GM19035 (cell line): ENCODE measurements at regions not wholly inside any gene's neighbourhood (a gene's known extent, or its start where the extent isn't known, plus 50 kb on each side); places are given as distances from the start of the nearest gene placed in this dataset.
"Not testable (repeated sequence)": the region's sequence is repeated elsewhere in the genome, so short reads cannot be mapped to it uniquely, and the experiment has no call there.

Experiments
- ATAC-seq: cut with Tn5 transposase; IDR thresholded peaks from one replicate; pipeline ENCODE4 v1.9.1; 2021; ENCODE audit not compliant: unreplicated experiment

- ATAC-seq = no peak
Measured at GRCh38 chrX:78603908-78604307, 55.2 kb downstream of the RTL3 start.

GRCh38 chrX:78595901-78596502 is 63.1 kb downstream of the RTL3 start:
- no peak for ATAC-seq

GRCh38 chrX:78593701-78594100 is 65.4 kb downstream of the RTL3 start:
- ATAC-seq = no peak

- no peak for ATAC-seq
Measured at GRCh38 chrX:78592030-78592429, 67.1 kb downstream of the RTL3 start.

- no peak for ATAC-seq
Measured at GRCh38 chrX:78574306-78574705, 84.8 kb downstream of the RTL3 start.

GRCh38 chrX:78573630-78574029 is 85.5 kb downstream of the RTL3 start:
- no peak for ATAC-seq

GRCh38 chrX:78571849-78572248 is 87.3 kb downstream of the RTL3 start:
- no peak for ATAC-seq

GRCh38 chrX:78555401-78555980 is 103.6 kb downstream of the RTL3 start:
- no peak for ATAC-seq

- not testable (repeated sequence) for ATAC-seq
Measured at GRCh38 chrX:78552628-78553027, 106.5 kb downstream of the RTL3 start.

- no peak for ATAC-seq
Measured at GRCh38 chrX:78548012-78548411, 111.1 kb downstream of the RTL3 start.

GRCh38 chrX:78545233-78545632 is 113.9 kb downstream of the RTL3 start:
- no peak for ATAC-seq

GRCh38 chrX:78543281-78543680 is 115.8 kb downstream of the RTL3 start:
- no peak for ATAC-seq

GRCh38 chrX:78540171-78540570 is 119.0 kb downstream of the RTL3 start:
- ATAC-seq = no peak

GRCh38 chrX:78534221-78534620 is 124.9 kb downstream of the RTL3 start:
- no peak for ATAC-seq

GRCh38 chrX:78532363-78532762 is 126.8 kb downstream of the RTL3 start:
- no peak for ATAC-seq

GRCh38 chrX:78527818-78528217 is 131.3 kb downstream of the RTL3 start:
- no peak for ATAC-seq

GRCh38 chrX:78527263-78527662 is 131.9 kb downstream of the RTL3 start:
- no peak for ATAC-seq

GRCh38 chrX:78522601-78523000 is 136.5 kb downstream of the RTL3 start:
- no peak for ATAC-seq

GRCh38 chrX:78517124-78517523 is 142.0 kb downstream of the RTL3 start:
- ATAC-seq = peak; percentile 78

GRCh38 chrX:78514852-78515251 is 144.3 kb downstream of the RTL3 start:
- peak; percentile 52 for ATAC-seq

- no peak for ATAC-seq
Measured at GRCh38 chrX:78513971-78514738, 145.0 kb downstream of the RTL3 start.

- ATAC-seq = no peak
Measured at GRCh38 chrX:78506248-78506647, 152.9 kb downstream of the RTL3 start.
